ENCODE measurements at regions not wholly inside any gene's neighbourhood (a gene's known extent, or its start where the extent isn't known, plus 50 kb on each side); places are given as distances from the start of the nearest gene placed in this dataset.
"Not testable (repeated sequence)": the region's sequence is repeated elsewhere in the genome, so short reads cannot be mapped to it uniquely, and the experiment has no call there.

GRCh38 chr3:191975936-191976335 is 515.0 kb downstream of the PYDC2 start:
- Histone ChIP-seq H3K36me3 (ENCODE audit: control insufficient read depth in 2 of 3, insufficient read depth in 3 of 3, low read length in 3 of 3) (no peaks in the 10 kb centered on the region), H3K27ac (ENCODE audit: low read depth, low read length) (no peak overlapping the region), H3K9me3 (ENCODE audit: control insufficient read depth in 2 of 3, low read length in 3 of 3) (no peaks in the 10 kb centered on the region), H3K4me3 (ENCODE audit: low read length) (no peak overlapping the region), H3K4me1 (ENCODE audit: control insufficient read depth in 2 of 2, insufficient read depth in 2 of 2, low read length in 2 of 2) (no peaks in the 10 kb centered on the region), H3K27me3 (ENCODE audit: control insufficient read depth in 2 of 2, insufficient read depth in 2 of 2, low read length in 2 of 2) (no peaks in the 10 kb centered on the region)
- ATAC-seq = no peak
- intact Hi-C loops (cut with micrococcal nuclease) = no loop called here
- Mint-ChIP-seq H3K27me3 (no peaks in the 10 kb centered on the region), H3K4me1 (no peaks in the 10 kb centered on the region), H3K9me3 (peaks cover 4 to 26% (median 6%) of the 10 kb centered on the region in 11 donors), H3K36me3 (no peaks in the 10 kb centered on the region), H3K4me3 (no peak overlapping the region), H3K27ac (no peak overlapping the region)
- DNase-seq = no peak
- ChIA-PET POLR2A (no interaction called here), CTCF (no interaction called here)

GRCh38 chr3:191980443-191980842 is 519.5 kb downstream of the PYDC2 start:
- no peaks in the 10 kb centered on the region for H3K27me3 Mint-ChIP-seq
- ATAC-seq (no peak), DNase-seq (no peak)
- H3K4me3 Mint-ChIP-seq = no peak overlapping the region
- Histone ChIP-seq H3K4me1 (ENCODE audit: control insufficient read depth in 2 of 2, insufficient read depth in 2 of 2, low read length in 2 of 2) (no peaks in the 10 kb centered on the region), H3K9me3 (ENCODE audit: control insufficient read depth in 2 of 3, low read length in 3 of 3) (no peaks in the 10 kb centered on the region), H3K27ac (ENCODE audit: low read depth, low read length) (no peak overlapping the region), H3K36me3 (ENCODE audit: control insufficient read depth in 2 of 3, insufficient read depth in 3 of 3, low read length in 3 of 3) (no peaks in the 10 kb centered on the region), H3K4me3 (ENCODE audit: low read length) (no peak overlapping the region), H3K27me3 (ENCODE audit: control insufficient read depth in 2 of 2, insufficient read depth in 2 of 2, low read length in 2 of 2) (no peaks in the 10 kb centered on the region)
- CTCF ChIA-PET = no interaction called here
- H3K9me3 Mint-ChIP-seq = peaks cover 4 to 22% (median 6%) of the 10 kb centered on the region in 11 donors
- H3K36me3 Mint-ChIP-seq = no peaks in the 10 kb centered on the region
- no peak overlapping the region for H3K27ac Mint-ChIP-seq
- no peaks in the 10 kb centered on the region for H3K4me1 Mint-ChIP-seq
- intact Hi-C loops (cut with micrococcal nuclease) = no loop called here
- POLR2A ChIA-PET = no interaction called here

- Histone ChIP-seq H3K4me1 (ENCODE audit: control insufficient read depth in 2 of 2, insufficient read depth in 2 of 2, low read length in 2 of 2) (no peaks in the 10 kb centered on the region), H3K4me3 (ENCODE audit: low read length) (no peak overlapping the region), H3K27me3 (ENCODE audit: control insufficient read depth in 2 of 2, insufficient read depth in 2 of 2, low read length in 2 of 2) (no peaks in the 10 kb centered on the region), H3K36me3 (ENCODE audit: control insufficient read depth in 2 of 3, insufficient read depth in 3 of 3, low read length in 3 of 3) (no peaks in the 10 kb centered on the region), H3K27ac (ENCODE audit: low read depth, low read length) (no peak overlapping the region), H3K9me3 (ENCODE audit: control insufficient read depth in 2 of 3, low read length in 3 of 3) (no peaks in the 10 kb centered on the region)
- DNase-seq (no peak), ATAC-seq (no peak)
- intact Hi-C loops (cut with micrococcal nuclease) = no loop called here
- Mint-ChIP-seq H3K27me3 (no peaks in the 10 kb centered on the region), H3K36me3 (no peaks in the 10 kb centered on the region), H3K4me3 (no peak overlapping the region), H3K27ac (no peak overlapping the region), H3K9me3 (peaks cover 3 to 22% (median 6%) of the 10 kb centered on the region in 11 donors), H3K4me1 (no peaks in the 10 kb centered on the region)
- ChIA-PET CTCF (no interaction called here), POLR2A (no interaction called here)
These were observed 521.5 kb downstream of the PYDC2 start for GRCh38 chr3:191982481-191982880.

- ChIA-PET CTCF (no interaction called here), POLR2A (no interaction called here)
- Mint-ChIP-seq H3K27me3 (no peaks in the 10 kb centered on the region), H3K4me3 (no peak overlapping the region), H3K27ac (no peak overlapping the region), H3K36me3 (no peaks in the 10 kb centered on the region), H3K4me1 (no peaks in the 10 kb centered on the region), H3K9me3 (peaks cover 0 to 19% (median 7%) of the 10 kb centered on the region in 11 donors)
- Histone ChIP-seq H3K27me3 (ENCODE audit: control insufficient read depth in 2 of 2, insufficient read depth in 2 of 2, low read length in 2 of 2) (no peaks in the 10 kb centered on the region), H3K36me3 (ENCODE audit: control insufficient read depth in 2 of 3, insufficient read depth in 3 of 3, low read length in 3 of 3) (no peaks in the 10 kb centered on the region), H3K4me1 (ENCODE audit: control insufficient read depth in 2 of 2, insufficient read depth in 2 of 2, low read length in 2 of 2) (no peaks in the 10 kb centered on the region), H3K9me3 (ENCODE audit: control insufficient read depth in 2 of 3, low read length in 3 of 3) (no peaks in the 10 kb centered on the region), H3K27ac (ENCODE audit: low read depth, low read length) (no peak overlapping the region), H3K4me3 (ENCODE audit: low read length) (no peak overlapping the region)
- intact Hi-C loops (cut with micrococcal nuclease) = no loop called here
- no peak for DNase-seq
- no peak for ATAC-seq
These were observed 524.7 kb downstream of the PYDC2 start for GRCh38 chr3:191985691-191986090.

- no peak overlapping the region for H3K4me3 Mint-ChIP-seq
- H3K27ac ChIP-seq (ENCODE audit: low read depth, low read length) = no peak overlapping the region
- no peak for DNase-seq
- no peaks in the 10 kb centered on the region for H3K4me1 ChIP-seq (ENCODE audit: control insufficient read depth in 2 of 2, insufficient read depth in 2 of 2, low read length in 2 of 2)
- H3K36me3 Mint-ChIP-seq = peaks cover 0 to under 1% (median 0%) of the 10 kb centered on the region in 5 donors
- H3K27me3 ChIP-seq (ENCODE audit: control insufficient read depth in 2 of 2, insufficient read depth in 2 of 2, low read length in 2 of 2) = no peaks in the 10 kb centered on the region
- intact Hi-C loops (cut with micrococcal nuclease) = no loop called here
- ChIA-PET POLR2A (no interaction called here), CTCF (no interaction called here)
- no peaks in the 10 kb centered on the region for H3K27me3 Mint-ChIP-seq
- no peak overlapping the region for H3K27ac Mint-ChIP-seq
- ATAC-seq = no peak
- no peaks in the 10 kb centered on the region for H3K4me1 Mint-ChIP-seq
- no peak overlapping the region for H3K4me3 ChIP-seq (ENCODE audit: low read length)
- H3K9me3 ChIP-seq (ENCODE audit: control insufficient read depth in 2 of 3, low read length in 3 of 3) = no peaks in the 10 kb centered on the region
- peaks cover under 1 to 34% (median 21%) of the 10 kb centered on the region in 11 donors for H3K9me3 Mint-ChIP-seq
- no peaks in the 10 kb centered on the region for H3K36me3 ChIP-seq (ENCODE audit: control insufficient read depth in 2 of 3, insufficient read depth in 3 of 3, low read length in 3 of 3)
These were observed 526.9 kb downstream of the PYDC2 start for GRCh38 chr3:191987831-191988350.

- POLR2A ChIA-PET; H3K4me3 Mint-ChIP-seq; H3K27ac Mint-ChIP-seq; H3K4me1 Mint-ChIP-seq; H3K27me3 Mint-ChIP-seq; DNase-seq; intact Hi-C loops (cut with micrococcal nuclease); H3K9me3 ChIP-seq (ENCODE audit: control insufficient read depth in 2 of 3, low read length in 3 of 3); H3K27me3 ChIP-seq (ENCODE audit: control insufficient read depth in 2 of 2, insufficient read depth in 2 of 2, low read length in 2 of 2); CTCF ChIA-PET; H3K4me3 ChIP-seq (ENCODE audit: low read length); H3K4me1 ChIP-seq (ENCODE audit: control insufficient read depth in 2 of 2, insufficient read depth in 2 of 2, low read length in 2 of 2); ATAC-seq; H3K27ac ChIP-seq (ENCODE audit: low read depth, low read length); H3K36me3 ChIP-seq (ENCODE audit: control insufficient read depth in 2 of 3, insufficient read depth in 3 of 3, low read length in 3 of 3): not testable (repeated sequence)
- Mint-ChIP-seq H3K9me3 (peaks cover 4 to 61% (median 27%) of the 10 kb centered on the region in 11 donors), H3K36me3 (peaks cover 0 to 11% (median 0%) of the 10 kb centered on the region in 5 donors)
These were observed 533.0 kb downstream of the PYDC2 start for GRCh38 chr3:191993952-191994351.

GRCh38 chr3:191997093-191997492 is 536.1 kb downstream of the PYDC2 start:
- intact Hi-C loops (cut with micrococcal nuclease) = no loop called here

More at GRCh38 chr3:191997093-191997492, 536.1 kb downstream of the PYDC2 start:
- no peaks in the 10 kb centered on the region for H3K27me3 ChIP-seq (ENCODE audit: control insufficient read depth in 2 of 2, insufficient read depth in 2 of 2, low read length in 2 of 2)
- Mint-ChIP-seq H3K4me3 (no peak overlapping the region), H3K36me3 (peaks cover 0 to 11% (median 0%) of the 10 kb centered on the region in 5 donors), H3K4me1 (no peaks in the 10 kb centered on the region), H3K27ac (no peak overlapping the region), H3K9me3 (peaks cover 3 to 40% (median 19%) of the 10 kb centered on the region in 11 donors), H3K27me3 (no peaks in the 10 kb centered on the region)
- CTCF ChIA-PET = interaction anchor here (0.6 kb wide), 1 partner anchor 442 kb away, joined by 3 read pairs; no protein-coding TSS in a partner anchor
- H3K9me3 ChIP-seq (ENCODE audit: control insufficient read depth in 2 of 3, low read length in 3 of 3) = peaks cover 0 to 3% (median 0%) of the 10 kb centered on the region in 3 experiments
- ATAC-seq (no peak), DNase-seq (no peak)
- no peaks in the 10 kb centered on the region for H3K36me3 ChIP-seq (ENCODE audit: control insufficient read depth in 2 of 3, insufficient read depth in 3 of 3, low read length in 3 of 3)
- POLR2A ChIA-PET = no interaction called here
- no peaks in the 10 kb centered on the region for H3K4me1 ChIP-seq (ENCODE audit: control insufficient read depth in 2 of 2, insufficient read depth in 2 of 2, low read length in 2 of 2)
- H3K27ac ChIP-seq (ENCODE audit: low read depth, low read length) = no peak overlapping the region
- no peak overlapping the region for H3K4me3 ChIP-seq (ENCODE audit: low read length)

Data from naive thymus-derived CD4-positive, alpha-beta T cell (primary cell).